CD4-positive, alpha-beta T cell (primary cell): ENCODE measurements at regions not wholly inside any gene's neighbourhood (a gene's known extent, or its start where the extent isn't known, plus 50 kb on each side); places are given as distances from the start of the nearest gene placed in this dataset.

Experiments
- ATAC-seq: fragments of 200-7000 bp; cut with Tn5 transposase; one replicate; pipeline ENCODE4 v1.10.0; 2022; ENCODE audit warnings: mild to moderate bottlenecking; ENCODE audit not compliant: poor library complexity
- CTCF ChIA-PET: fragments of 350-600 bp; sonication (Branson Sonifier 250); formaldehyde crosslinking; loops from one replicate; lab custom pipeline; 2021; ENCODE audit warnings: antibody characterized with exemption, inconsistent platforms; lab: Charles Lee
- POLR2A ChIA-PET: fragments of 350-600 bp; sonication (Branson Sonifier 250); formaldehyde crosslinking; loops from one replicate; lab custom pipeline; 2021; ENCODE audit warnings: antibody characterized with exemption, inconsistent platforms; lab: Charles Lee
- DNase-seq, 14 experiments: peaks; one replicate each; pipeline ENCODE4 v3.0.0-alpha.2; 2013 to 2020; ENCODE audit warnings: mixed read lengths in 2 of 14
- H3K27ac ChIP-seq, 2 donors: one replicate each; pipeline versions ENCODE4 v1.5.1 to v1.7.0; 2013; ENCODE audit warnings: low read length in 2 of 2, low read depth in 1 of 2, mild to moderate bottlenecking in 1 of 2
- H3K27me3 ChIP-seq, 2 experiments: 1 replicate in 1 of 2; 2 replicates in 1 of 2; pipeline versions ENCODE4 v1.6.1 to v1.7.0; 2013; ENCODE audit warnings: low read length in 2 of 2, control low read depth in 1 of 2, mild to moderate bottlenecking in 1 of 2, moderate library complexity in 1 of 2; ENCODE audit not compliant: insufficient read depth in 2 of 2, control insufficient read depth in 1 of 2
- H3K36me3 ChIP-seq: one replicate; pipeline ENCODE4 v1.6.1; 2013; ENCODE audit warnings: low read length, control low read depth; ENCODE audit not compliant: insufficient read depth
- H3K4me1 ChIP-seq: one replicate; pipeline ENCODE4 v1.6.1; 2013; ENCODE audit warnings: low read length, control low read depth; ENCODE audit not compliant: insufficient read depth
- H3K4me3 ChIP-seq: one replicate; pipeline ENCODE4 v1.5.1; 2013; ENCODE audit warnings: mild to moderate bottlenecking, low read length, moderate library complexity
- H3K9me3 ChIP-seq, 2 experiments: 1 replicate in 1 of 2; 2 replicates in 1 of 2; pipeline versions ENCODE4 v1.6.1 to v1.7.0; 2013; ENCODE audit warnings: low read length in 2 of 2, mild to moderate bottlenecking in 2 of 2, control low read depth in 1 of 2, moderate library complexity in 1 of 2; ENCODE audit not compliant: control insufficient read depth in 1 of 2, insufficient read depth in 1 of 2
- H3K27ac Mint-ChIP-seq: one replicate; pipeline ENCODE4 v1.8.0; 2020; ENCODE audit warnings: mixed read lengths
- H3K27me3 Mint-ChIP-seq: one replicate; pipeline ENCODE4 v1.8.0; 2021; ENCODE audit warnings: mixed read lengths
- H3K36me3 Mint-ChIP-seq: one replicate; pipeline ENCODE4 v1.8.0; 2021; ENCODE audit warnings: low read depth, mixed read lengths
- H3K4me1 Mint-ChIP-seq: one replicate; pipeline ENCODE4 v1.8.0; 2021; ENCODE audit warnings: low read depth, mixed read lengths
- H3K4me3 Mint-ChIP-seq: one replicate; pipeline ENCODE4 v1.8.0; 2020; ENCODE audit warnings: mild to moderate bottlenecking, mixed read lengths
- H3K9me3 Mint-ChIP-seq: one replicate; pipeline ENCODE4 v1.8.0; 2020; ENCODE audit warnings: mixed read lengths
- intact Hi-C, 2 experiments: fragments of 100-400 bp; cut with DNase I in 1 of 2; cut with micrococcal nuclease in 1 of 2; formaldehyde crosslinking; loops; one replicate each; pipeline versions ENCODE4 v1.15.1 to v1.9.0; 2023 to 2025; cut with DNase I, micrococcal nuclease
- TF ChIP-seq, protein P1 (sequence below): fragments of 200-600 bp; IDR thresholded peaks from one replicate; pipeline ENCODE4 v1.8.0; 2022; ENCODE audit warnings: antibody characterized with exemption, mild to moderate bottlenecking

DNA sequence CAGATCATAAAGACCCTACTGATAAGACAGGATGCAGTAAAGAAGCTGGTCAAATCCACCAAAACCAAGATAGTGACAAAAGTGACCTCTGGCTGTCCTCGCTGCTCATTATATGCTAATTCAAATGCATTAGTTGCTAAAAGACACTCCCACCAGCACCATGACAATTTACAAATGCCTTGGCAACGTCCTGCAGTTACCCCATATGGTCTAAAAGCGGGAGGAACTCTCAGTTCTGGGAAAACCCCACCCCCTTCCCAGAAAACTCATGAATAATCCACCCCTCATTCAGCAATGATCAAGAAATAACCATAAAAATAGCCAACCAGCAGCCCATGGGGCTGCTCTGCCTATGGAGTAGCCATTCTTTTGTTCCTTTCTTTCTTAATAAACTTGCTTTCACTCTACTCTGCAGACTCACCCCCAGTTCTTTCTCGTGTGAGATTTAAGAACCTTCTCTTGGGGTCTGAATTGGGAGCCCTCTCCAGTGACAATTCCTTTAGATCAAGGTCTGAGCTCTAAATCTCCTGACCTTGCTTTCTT is 217.1 kb upstream of the STS start:
- DNase-seq: no peak
- TF ChIP-seq, protein P1, sequence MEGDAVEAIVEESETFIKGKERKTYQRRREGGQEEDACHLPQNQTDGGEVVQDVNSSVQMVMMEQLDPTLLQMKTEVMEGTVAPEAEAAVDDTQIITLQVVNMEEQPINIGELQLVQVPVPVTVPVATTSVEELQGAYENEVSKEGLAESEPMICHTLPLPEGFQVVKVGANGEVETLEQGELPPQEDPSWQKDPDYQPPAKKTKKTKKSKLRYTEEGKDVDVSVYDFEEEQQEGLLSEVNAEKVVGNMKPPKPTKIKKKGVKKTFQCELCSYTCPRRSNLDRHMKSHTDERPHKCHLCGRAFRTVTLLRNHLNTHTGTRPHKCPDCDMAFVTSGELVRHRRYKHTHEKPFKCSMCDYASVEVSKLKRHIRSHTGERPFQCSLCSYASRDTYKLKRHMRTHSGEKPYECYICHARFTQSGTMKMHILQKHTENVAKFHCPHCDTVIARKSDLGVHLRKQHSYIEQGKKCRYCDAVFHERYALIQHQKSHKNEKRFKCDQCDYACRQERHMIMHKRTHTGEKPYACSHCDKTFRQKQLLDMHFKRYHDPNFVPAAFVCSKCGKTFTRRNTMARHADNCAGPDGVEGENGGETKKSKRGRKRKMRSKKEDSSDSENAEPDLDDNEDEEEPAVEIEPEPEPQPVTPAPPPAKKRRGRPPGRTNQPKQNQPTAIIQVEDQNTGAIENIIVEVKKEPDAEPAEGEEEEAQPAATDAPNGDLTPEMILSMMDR: no peak
- Histone ChIP-seq H3K4me1 (no peaks in the 10 kb centered on the region), H3K27ac (no peak overlapping the region), H3K4me3 (no peak overlapping the region), H3K36me3 (no peaks in the 10 kb centered on the region), H3K27me3 (no peaks in the 10 kb centered on the region), H3K9me3 (no peaks in the 10 kb centered on the region)
- intact Hi-C loops: no loop called here
- ChIA-PET POLR2A (no interaction called here), CTCF (no interaction called here)
- H3K9me3 Mint-ChIP-seq: no peaks in the 10 kb centered on the region
- H3K4me3 Mint-ChIP-seq: no peak overlapping the region
- no peaks in the 10 kb centered on the region for H3K27me3 Mint-ChIP-seq
- H3K27ac Mint-ChIP-seq: no peak overlapping the region
- H3K36me3 Mint-ChIP-seq: no peaks in the 10 kb centered on the region
- no peak for ATAC-seq
- H3K4me1 Mint-ChIP-seq: no peaks in the 10 kb centered on the region

GRCh38 chrX:6924443-6925077 is 223.0 kb upstream of the STS start:
- no peaks in the 10 kb centered on the region for H3K9me3 Mint-ChIP-seq

DNA sequence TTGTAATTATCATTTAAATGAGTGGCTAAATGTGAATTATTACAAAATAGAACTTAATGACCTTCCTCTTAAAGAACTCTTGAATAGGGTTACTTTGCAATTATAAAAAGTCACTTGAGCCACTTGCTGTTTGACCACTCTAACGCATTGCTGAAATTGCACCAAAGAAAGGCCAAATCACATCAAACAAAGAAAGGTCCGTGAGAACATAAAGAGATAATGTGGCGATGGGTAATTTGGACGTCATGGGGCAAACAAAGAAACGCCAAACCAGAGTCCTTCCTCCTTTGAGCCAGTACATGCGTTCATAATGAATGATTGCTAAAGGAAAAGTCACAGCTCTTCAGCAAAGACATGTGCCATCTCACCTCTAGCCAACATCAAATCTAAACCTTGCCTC is 229.8 kb upstream of the STS start:
- intact Hi-C loops: no loop called here
- ChIA-PET POLR2A (no interaction called here), CTCF (no interaction called here)
- DNase-seq (no peak), ATAC-seq (no peak)
- no peaks in the 10 kb centered on the region for H3K36me3 ChIP-seq
- no peaks in the 10 kb centered on the region for H3K4me1 Mint-ChIP-seq
- no peak overlapping the region for H3K4me3 ChIP-seq
- H3K4me1 ChIP-seq: no peaks in the 10 kb centered on the region
- no peaks in the 10 kb centered on the region for H3K27me3 ChIP-seq
- H3K9me3 Mint-ChIP-seq: no peaks in the 10 kb centered on the region
- H3K27ac Mint-ChIP-seq: no peak overlapping the region
- no peak overlapping the region for H3K27ac ChIP-seq
- H3K36me3 Mint-ChIP-seq: no peaks in the 10 kb centered on the region
- H3K9me3 ChIP-seq: no peaks in the 10 kb centered on the region
- H3K27me3 Mint-ChIP-seq: no peaks in the 10 kb centered on the region
- TF ChIP-seq, protein P1: no peak
- H3K4me3 Mint-ChIP-seq: no peak overlapping the region

More at GRCh38 chrX:6924443-6925077, 223.0 kb upstream of the STS start:
- no peaks in the 10 kb centered on the region for H3K36me3 Mint-ChIP-seq
- Histone ChIP-seq H3K36me3 (no peaks in the 10 kb centered on the region), H3K9me3 (no peaks in the 10 kb centered on the region), H3K4me3 (no peak overlapping the region), H3K27me3 (no peaks in the 10 kb centered on the region), H3K27ac (no peak overlapping the region), H3K4me1 (no peaks in the 10 kb centered on the region)
- intact Hi-C loops: no loop called here
- TF ChIP-seq, protein P1: no peak
- CTCF ChIA-PET: no interaction called here
- ATAC-seq (no peak), DNase-seq (no peak)
- no peaks in the 10 kb centered on the region for H3K27me3 Mint-ChIP-seq
- POLR2A ChIA-PET: no interaction called here
- no peaks in the 10 kb centered on the region for H3K4me1 Mint-ChIP-seq
- H3K4me3 Mint-ChIP-seq: no peak overlapping the region
- no peak overlapping the region for H3K27ac Mint-ChIP-seq
